OCI-LY3 (cell line): ENCODE measurements at regions not wholly inside any gene's neighbourhood (a gene's known extent, or its start where the extent isn't known, plus 50 kb on each side); places are given as distances from the start of the nearest gene placed in this dataset.

Experiments
- EZH2phosphoT487 ChIP-seq: fragments of 200-600 bp; shearing (Covaris generic); IDR thresholded peaks from 2 replicates; pipeline ENCODE4 v1.6.1; 2018; ENCODE audit warnings: antibody characterized with exemption, mixed run types, low read depth
- TF ChIP-seq, protein P1 (sequence below): fragments of 200-600, 300-600 bp; sonication (generic); IDR thresholded peaks from 2 replicates; pipeline ENCODE4 v1.5.1; 2014; ENCODE audit warnings: antibody characterized with exemption, low read length, low read depth

GRCh38 chr5:5906778-5907177 lies 471.6 kb downstream of the MED10 start:
- TF ChIP-seq, protein P1, sequence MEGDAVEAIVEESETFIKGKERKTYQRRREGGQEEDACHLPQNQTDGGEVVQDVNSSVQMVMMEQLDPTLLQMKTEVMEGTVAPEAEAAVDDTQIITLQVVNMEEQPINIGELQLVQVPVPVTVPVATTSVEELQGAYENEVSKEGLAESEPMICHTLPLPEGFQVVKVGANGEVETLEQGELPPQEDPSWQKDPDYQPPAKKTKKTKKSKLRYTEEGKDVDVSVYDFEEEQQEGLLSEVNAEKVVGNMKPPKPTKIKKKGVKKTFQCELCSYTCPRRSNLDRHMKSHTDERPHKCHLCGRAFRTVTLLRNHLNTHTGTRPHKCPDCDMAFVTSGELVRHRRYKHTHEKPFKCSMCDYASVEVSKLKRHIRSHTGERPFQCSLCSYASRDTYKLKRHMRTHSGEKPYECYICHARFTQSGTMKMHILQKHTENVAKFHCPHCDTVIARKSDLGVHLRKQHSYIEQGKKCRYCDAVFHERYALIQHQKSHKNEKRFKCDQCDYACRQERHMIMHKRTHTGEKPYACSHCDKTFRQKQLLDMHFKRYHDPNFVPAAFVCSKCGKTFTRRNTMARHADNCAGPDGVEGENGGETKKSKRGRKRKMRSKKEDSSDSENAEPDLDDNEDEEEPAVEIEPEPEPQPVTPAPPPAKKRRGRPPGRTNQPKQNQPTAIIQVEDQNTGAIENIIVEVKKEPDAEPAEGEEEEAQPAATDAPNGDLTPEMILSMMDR, result no peak
- TF ChIP-seq EZH2phosphoT487, result no peak
